GM12872 (cell line): ENCODE measurements at regions not wholly inside any gene's neighbourhood (a gene's known extent, or its start where the extent isn't known, plus 50 kb on each side); places are given as distances from the start of the nearest gene placed in this dataset.

Experiments
- CTCF ChIP-seq: IDR thresholded peaks from 3 replicates; pipeline ENCODE4 v1.5.1; 2011; ENCODE audit warnings: low read depth, mild to moderate bottlenecking, low read length, moderate library complexity; ENCODE audit not compliant: insufficient read depth

DNA sequence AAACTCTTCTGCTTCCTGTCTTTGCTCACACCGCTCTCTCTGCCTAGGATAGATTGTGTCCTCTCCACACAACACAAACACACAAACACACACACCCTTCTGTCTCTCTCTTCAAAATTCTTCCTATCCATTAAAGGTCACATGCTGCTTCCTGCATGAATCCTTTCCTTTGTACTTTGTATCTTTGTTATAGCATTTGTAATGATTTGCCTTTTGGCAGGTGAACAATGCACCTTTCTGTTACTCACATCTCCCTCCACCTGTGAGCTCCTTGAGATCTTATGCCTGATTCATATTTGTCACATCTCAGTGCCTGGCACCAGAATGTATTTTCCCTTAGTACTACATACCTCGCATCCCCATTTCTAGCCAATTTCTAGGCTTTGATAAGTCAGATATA lies 251.4 kb upstream of the UMPS start:
- no peak for TF ChIP-seq CTCF

- no peak for TF ChIP-seq CTCF
These were observed 246.3 kb upstream of the UMPS start for GRCh38 chr3:124483915-124484470.

- no peak for TF ChIP-seq CTCF
These were observed 243.9 kb upstream of the UMPS start for GRCh38 chr3:124486324-124486723.

GRCh38 chr3:124489506-124489905 lies 240.7 kb upstream of the UMPS start:
- no peak for TF ChIP-seq CTCF

GRCh38 chr3:124491098-124491497 lies 239.2 kb upstream of the UMPS start:
- no peak for TF ChIP-seq CTCF

GRCh38 chr3:124491875-124492274 lies 238.4 kb upstream of the UMPS start:
- no peak for TF ChIP-seq CTCF

GRCh38 chr3:124492824-124493223 lies 237.4 kb upstream of the UMPS start:
- peak; percentile 55 for TF ChIP-seq CTCF
